OCI-LY7 (cell line): ENCODE measurements at regions not wholly inside any gene's neighbourhood (a gene's known extent, or its start where the extent isn't known, plus 50 kb on each side); places are given as distances from the start of the nearest gene placed in this dataset.

Source experiments
- CTCF ChIP-seq: fragments of 200-600 bp; sonication (generic); conservative IDR thresholded peaks from 2 replicates; pipeline ENCODE4 v1.5.1; 2014; ENCODE audit warnings: mild to moderate bottlenecking, antibody characterized with exemption, low read length, moderate library complexity, mixed read lengths
- EZH2phosphoT487 ChIP-seq: fragments of 200-600 bp; sonication (generic); IDR thresholded peaks from 2 replicates; pipeline ENCODE4 v1.6.1; 2018; ENCODE audit warnings: low read depth, borderline replicate concordance, mild to moderate bottlenecking, mixed run types, antibody characterized with exemption, low read length, moderate library complexity, mixed read lengths

- no peak for TF ChIP-seq CTCF
- no peak for TF ChIP-seq EZH2phosphoT487
These were observed 847.8 kb downstream of the QKI start for GRCh38 chr6:164262348-164262747.
